ENCODE measurements at regions not wholly inside any gene's neighbourhood (a gene's known extent, or its start where the extent isn't known, plus 50 kb on each side); places are given as distances from the start of the nearest gene placed in this dataset.

- CTCF ChIA-PET: no interaction called here
- TF ChIP-seq LEF1 (IDR thresholded peaks at IDR 0.05; ENCODE audit: borderline replicate concordance) (no peak), HDGF (IDR thresholded peaks at IDR 0.05; ENCODE audit: borderline replicate concordance) (no peak), BHLHE40 (IDR thresholded peaks at IDR 0.05; ENCODE audit: borderline replicate concordance) (no peak), ZNF384 (IDR thresholded peaks at IDR 0.05) (no peak), SUZ12 (IDR thresholded peaks at IDR 0.05) (no peak), CTBP1 (IDR thresholded peaks at IDR 0.05; ENCODE audit: borderline replicate concordance) (no peak), FOXM1 (IDR thresholded peaks at IDR 0.05; ENCODE audit: borderline replicate concordance) (no peak), ARNT (IDR thresholded peaks at IDR 0.05) (no peak), SP1 (IDR thresholded peaks at IDR 0.05) (no peak), NFRKB (IDR thresholded peaks at IDR 0.05) (no peak), ELF4 (IDR thresholded peaks at IDR 0.05) (no peak), FOXK2 (IDR thresholded peaks at IDR 0.05) (no peak), FOXA1 (IDR thresholded peaks at IDR 0.05) (no peak), TARDBP (IDR thresholded peaks at IDR 0.05) (no peak), L3MBTL2 (conservative IDR thresholded peaks at IDR 0.05) (no peak)
- TF ChIP-seq, protein P1, sequence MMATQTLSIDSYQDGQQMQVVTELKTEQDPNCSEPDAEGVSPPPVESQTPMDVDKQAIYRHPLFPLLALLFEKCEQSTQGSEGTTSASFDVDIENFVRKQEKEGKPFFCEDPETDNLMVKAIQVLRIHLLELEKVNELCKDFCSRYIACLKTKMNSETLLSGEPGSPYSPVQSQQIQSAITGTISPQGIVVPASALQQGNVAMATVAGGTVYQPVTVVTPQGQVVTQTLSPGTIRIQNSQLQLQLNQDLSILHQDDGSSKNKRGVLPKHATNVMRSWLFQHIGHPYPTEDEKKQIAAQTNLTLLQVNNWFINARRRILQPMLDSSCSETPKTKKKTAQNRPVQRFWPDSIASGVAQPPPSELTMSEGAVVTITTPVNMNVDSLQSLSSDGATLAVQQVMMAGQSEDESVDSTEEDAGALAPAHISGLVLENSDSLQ (IDR thresholded peaks at IDR 0.05): no peak
- DNase-seq (ENCODE audit: extremely low spot score): no peak
- POLR2A ChIA-PET: no interaction called here
Observed at GRCh38 chr2:216289470-216289869, 82.8 kb downstream of the MARCHF4 start.

GRCh38 chr2:216287251-216287650 is 85.0 kb downstream of the MARCHF4 start:
- ChIA-PET CTCF (no interaction called here), POLR2A (interaction anchor here (1.0 kb wide), 1 partner anchor 211 kb away, joined by 3 read pairs; the partner anchor contains the start of gene RPL37A)
- DNase-seq (ENCODE audit: extremely low spot score): no peak
- no peak for TF ChIP-seq TARDBP (IDR thresholded peaks at IDR 0.05)
- TF ChIP-seq L3MBTL2 (conservative IDR thresholded peaks at IDR 0.05): no peak
- no peak for TF ChIP-seq CTBP1 (IDR thresholded peaks at IDR 0.05; ENCODE audit: borderline replicate concordance)
- no peak for TF ChIP-seq FOXA1 (IDR thresholded peaks at IDR 0.05)
- no peak for TF ChIP-seq SUZ12 (IDR thresholded peaks at IDR 0.05)
- no peak for TF ChIP-seq NFRKB (IDR thresholded peaks at IDR 0.05)
- no peak for TF ChIP-seq ELF4 (IDR thresholded peaks at IDR 0.05)
- no peak for TF ChIP-seq ZNF384 (IDR thresholded peaks at IDR 0.05)
- TF ChIP-seq FOXK2 (IDR thresholded peaks at IDR 0.05): no peak
- no peak for TF ChIP-seq ARNT (IDR thresholded peaks at IDR 0.05)
- no peak for TF ChIP-seq FOXM1 (IDR thresholded peaks at IDR 0.05; ENCODE audit: borderline replicate concordance)
- TF ChIP-seq BHLHE40 (IDR thresholded peaks at IDR 0.05; ENCODE audit: borderline replicate concordance): no peak
- no peak for TF ChIP-seq LEF1 (IDR thresholded peaks at IDR 0.05; ENCODE audit: borderline replicate concordance)
- TF ChIP-seq, protein P1 (IDR thresholded peaks at IDR 0.05): no peak
- TF ChIP-seq SP1 (IDR thresholded peaks at IDR 0.05): no peak
- TF ChIP-seq HDGF (IDR thresholded peaks at IDR 0.05; ENCODE audit: borderline replicate concordance): no peak

DNA sequence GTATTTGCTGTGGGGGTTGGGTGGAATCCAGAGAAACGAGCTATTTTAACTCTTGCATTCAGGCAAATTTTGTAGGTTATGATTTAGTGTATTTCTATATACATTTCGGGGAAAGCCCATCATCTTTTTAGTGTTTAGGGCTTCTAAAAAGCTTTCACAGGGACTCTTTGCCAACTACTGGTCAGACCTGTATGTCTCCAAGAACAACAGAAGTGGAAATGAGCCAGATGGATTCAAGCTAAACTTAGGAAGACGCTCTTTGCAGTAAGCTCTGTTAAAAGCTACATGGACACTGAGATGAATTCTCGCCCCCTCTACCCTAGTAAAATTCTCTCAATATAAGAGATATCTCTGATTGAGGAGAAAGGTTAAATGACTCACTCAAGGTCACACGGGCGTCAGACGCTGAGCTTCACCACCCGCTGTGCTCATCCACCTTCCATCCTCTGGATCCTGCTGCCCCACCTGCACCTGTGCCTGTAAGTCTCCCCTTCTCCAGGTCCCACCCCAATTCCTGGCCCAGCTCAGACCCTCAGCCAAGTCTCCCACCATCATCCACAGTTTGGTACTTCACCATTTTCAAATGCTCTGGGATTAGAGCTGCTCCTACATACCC is 85.6 kb downstream of the MARCHF4 start:
- DNase-seq (ENCODE audit: extremely low spot score): no peak
- no peak for TF ChIP-seq L3MBTL2 (conservative IDR thresholded peaks at IDR 0.05)
- TF ChIP-seq ELF4 (IDR thresholded peaks at IDR 0.05): no peak
- no peak for TF ChIP-seq FOXK2 (IDR thresholded peaks at IDR 0.05)
- POLR2A ChIA-PET: interaction anchor here (1.0 kb wide), 1 partner anchor 212 kb away, joined by 3 read pairs; the partner anchor contains the start of gene RPL37A
- CTCF ChIA-PET: interaction anchor here (0.7 kb wide), 1 partner anchor 413 kb away, joined by 3 read pairs; no protein-coding TSS in a partner anchor

- TF ChIP-seq ELF4 (IDR thresholded peaks at IDR 0.05) (no peak), FOXM1 (IDR thresholded peaks at IDR 0.05; ENCODE audit: borderline replicate concordance) (no peak), HDGF (IDR thresholded peaks at IDR 0.05; ENCODE audit: borderline replicate concordance) (no peak)
- TF ChIP-seq, protein P1 (IDR thresholded peaks at IDR 0.05): no peak
- no peak for DNase-seq (ENCODE audit: extremely low spot score)
- POLR2A ChIA-PET: no interaction called here
- CTCF ChIA-PET: interaction anchor here (0.6 kb wide), 2 partner anchors 14 to 221 kb away, joined by 3 to 4 read pairs; no protein-coding TSS in a partner anchor
Observed at GRCh38 chr2:216285701-216286100, 86.6 kb downstream of the MARCHF4 start.

- ChIA-PET POLR2A (no interaction called here), CTCF (interaction anchor here (3.0 kb wide), 1 partner anchor 13 kb away, joined by 13 read pairs; no protein-coding TSS in a partner anchor)
- DNase-seq (ENCODE audit: extremely low spot score): no peak
- TF ChIP-seq TARDBP (IDR thresholded peaks at IDR 0.05) (no peak), BHLHE40 (IDR thresholded peaks at IDR 0.05; ENCODE audit: borderline replicate concordance) (no peak), LEF1 (IDR thresholded peaks at IDR 0.05; ENCODE audit: borderline replicate concordance) (no peak), ZNF384 (IDR thresholded peaks at IDR 0.05) (no peak), NFRKB (IDR thresholded peaks at IDR 0.05) (no peak), ARNT (IDR thresholded peaks at IDR 0.05) (no peak), CTBP1 (IDR thresholded peaks at IDR 0.05; ENCODE audit: borderline replicate concordance) (no peak), FOXA1 (IDR thresholded peaks at IDR 0.05) (no peak), FOXK2 (IDR thresholded peaks at IDR 0.05) (no peak), ELF4 (IDR thresholded peaks at IDR 0.05) (no peak)
- TF ChIP-seq, protein P1 (IDR thresholded peaks at IDR 0.05): no peak
Observed at GRCh38 chr2:216284708-216285107, 87.6 kb downstream of the MARCHF4 start.

Data from HEK293T (cell line).